Midbrain (tissue), 1 donor: ENCODE measurements at regions not wholly inside any gene's neighbourhood (a gene's known extent, or its start where the extent isn't known, plus 50 kb on each side); places are given as distances from the start of the nearest gene placed in this dataset.
A peak's percentile ranks its signal among the peaks of the same experiment; 100 is the strongest.

Experiments
- DNase-seq: peaks from one replicate; lab custom pipeline; 2025; lab: John Stamatoyannopoulos, UW

GRCh38 chr9:12874395-12874794 is 99.6 kb downstream of the LURAP1L start:
- DNase-seq: no peak

- DNase-seq: no peak
Observed at GRCh38 chr9:12875191-12875590, 100.4 kb downstream of the LURAP1L start.

GRCh38 chr9:12876872-12877271 is 102.1 kb downstream of the LURAP1L start:
- no peak for DNase-seq

- no peak for DNase-seq
Observed at GRCh38 chr9:12878351-12878978, 103.6 kb downstream of the LURAP1L start.

GRCh38 chr9:12879961-12880360 is 105.1 kb downstream of the LURAP1L start:
- no peak for DNase-seq

GRCh38 chr9:12880406-12881015 is 105.7 kb downstream of the LURAP1L start:
- DNase-seq: no peak

- DNase-seq: no peak
Observed at GRCh38 chr9:12882430-12882829, 107.6 kb downstream of the LURAP1L start.

GRCh38 chr9:12884736-12885395 is 110.0 kb downstream of the LURAP1L start:
- DNase-seq: peak; percentile 25

- DNase-seq: no peak
Observed at GRCh38 chr9:12889402-12890106, 114.7 kb downstream of the LURAP1L start.

- DNase-seq: no peak
Observed at GRCh38 chr9:12891588-12891987, 116.8 kb downstream of the LURAP1L start.

GRCh38 chr9:12903316-12903715 is 128.5 kb downstream of the LURAP1L start:
- DNase-seq: no peak

- no peak for DNase-seq
Observed at GRCh38 chr9:12904261-12905000, 129.6 kb downstream of the LURAP1L start.

- no peak for DNase-seq
Observed at GRCh38 chr9:12906646-12907045, 131.8 kb downstream of the LURAP1L start.

GRCh38 chr9:12908895-12909294 is 134.1 kb downstream of the LURAP1L start:
- DNase-seq: no peak

- DNase-seq: no peak
Observed at GRCh38 chr9:12915366-12915954, 140.6 kb downstream of the LURAP1L start.

- peak; percentile 82 for DNase-seq
Observed at GRCh38 chr9:12916042-12916441, 141.2 kb downstream of the LURAP1L start.

- DNase-seq: no peak
Observed at GRCh38 chr9:12920437-12920836, 145.6 kb downstream of the LURAP1L start.

- no peak for DNase-seq
Observed at GRCh38 chr9:12921621-12922020, 146.8 kb downstream of the LURAP1L start.

- no peak for DNase-seq
Observed at GRCh38 chr9:12922224-12922866, 147.5 kb downstream of the LURAP1L start.

GRCh38 chr9:12923468-12924009 is 148.7 kb downstream of the LURAP1L start:
- no peak for DNase-seq

- DNase-seq: no peak
Observed at GRCh38 chr9:12930906-12931305, 156.1 kb downstream of the LURAP1L start.
